Karpas-422 (cell line): ENCODE measurements at regions not wholly inside any gene's neighbourhood (a gene's known extent, or its start where the extent isn't known, plus 50 kb on each side); places are given as distances from the start of the nearest gene placed in this dataset.

Experiments
- DNase-seq: peaks from one replicate; pipeline ENCODE4 v3.0.0-alpha.2; 2015
- H2AFZ ChIP-seq: fragments of 200-600 bp; sonication (generic); 2 replicates; pipeline ENCODE4 v1.6.1; 2014; ENCODE audit warnings: antibody characterized with exemption, low read length, mixed read lengths
- H3K27ac ChIP-seq: fragments of 200-600 bp; sonication (generic); 2 replicates; pipeline ENCODE4 v1.5.1; 2014; ENCODE audit warnings: mild to moderate bottlenecking, low read length, moderate library complexity
- H3K27me3 ChIP-seq: fragments of 200-600 bp; sonication (generic); 2 replicates; pipeline ENCODE4 v1.6.1; 2014; ENCODE audit warnings: low read length, mixed read lengths
- H3K36me3 ChIP-seq: fragments of 200-600 bp; sonication (generic); 2 replicates; pipeline ENCODE4 v1.6.1; 2014; ENCODE audit warnings: low read length, mixed read lengths; ENCODE audit not compliant: insufficient read depth
- H3K4me1 ChIP-seq: fragments of 200-600 bp; sonication (generic); 2 replicates; pipeline ENCODE4 v1.6.1; 2014; ENCODE audit warnings: mild to moderate bottlenecking, low read length, mixed read lengths
- H3K4me2 ChIP-seq: fragments of 200-600 bp; sonication (generic); 2 replicates; pipeline ENCODE4 v1.6.1; 2014; ENCODE audit warnings: low read length, low read depth, mild to moderate bottlenecking; ENCODE audit not compliant: poor library complexity, severe bottlenecking
- H3K4me3 ChIP-seq: fragments of 200-600 bp; sonication (generic); 2 replicates; pipeline ENCODE4 v1.5.1; 2014; ENCODE audit warnings: mild to moderate bottlenecking, antibody characterized with exemption, low read length, mixed read lengths
- H3K79me2 ChIP-seq: fragments of 200-600 bp; sonication (generic); 2 replicates; pipeline ENCODE4 v1.6.1; 2014; ENCODE audit warnings: mild to moderate bottlenecking, low read length, mixed read lengths
- H3K9ac ChIP-seq: fragments of 200-600 bp; sonication (generic); 2 replicates; pipeline ENCODE4 v1.6.0; 2014; ENCODE audit warnings: low read length
- H3K9me2 ChIP-seq: fragments of 200-600 bp; sonication (generic), shearing (Covaris generic); replicated peaks from 2 replicates; pipeline ENCODE4 v1.6.0; 2014; ENCODE audit warnings: mild to moderate bottlenecking, low read length, moderate library complexity; ENCODE audit not compliant: insufficient read depth
- H3K9me3 ChIP-seq: fragments of 300-700, 200-600 bp; sonication (generic); 2 replicates; pipeline ENCODE4 v1.6.1; 2014; ENCODE audit warnings: low read length, mixed read lengths
- H4K20me1 ChIP-seq: fragments of 200-600 bp; sonication (generic); 2 replicates; pipeline ENCODE4 v1.6.1; 2014; ENCODE audit warnings: mild to moderate bottlenecking, antibody characterized with exemption, low read length, low read depth; ENCODE audit not compliant: insufficient read depth

GRCh38 chr9:68651280-68651893 lies 53.7 kb upstream of the PIP5K1B start:
- Histone ChIP-seq H3K79me2 (no peaks in the 10 kb centered on the region), H3K27ac (no peak overlapping the region), H3K27me3 (no peaks in the 10 kb centered on the region), H3K9ac (no peak overlapping the region), H3K36me3 (no peaks in the 10 kb centered on the region), H2AFZ (no peak overlapping the region), H3K9me3 (no peaks in the 10 kb centered on the region), H3K4me1 (no peaks in the 10 kb centered on the region), H3K4me2 (no peak overlapping the region), H3K9me2 (no peaks in the 10 kb centered on the region), H3K4me3 (no peak overlapping the region), H4K20me1 (no peaks in the 10 kb centered on the region)
- no peak for DNase-seq

GRCh38 chr9:68653141-68653595 lies 51.9 kb upstream of the PIP5K1B start:
- Histone ChIP-seq H3K4me1 (no peaks in the 10 kb centered on the region), H3K79me2 (no peaks in the 10 kb centered on the region), H4K20me1 (no peaks in the 10 kb centered on the region), H3K27ac (no peak overlapping the region), H3K4me3 (no peak overlapping the region), H3K27me3 (no peaks in the 10 kb centered on the region), H3K9ac (no peak overlapping the region), H3K4me2 (no peak overlapping the region), H3K9me2 (no peaks in the 10 kb centered on the region), H2AFZ (no peak overlapping the region), H3K36me3 (no peaks in the 10 kb centered on the region), H3K9me3 (no peaks in the 10 kb centered on the region)
- DNase-seq = no peak

- no peaks in the 10 kb centered on the region for H3K4me1 ChIP-seq
- no peaks in the 10 kb centered on the region for H3K79me2 ChIP-seq
- H3K27me3 ChIP-seq = no peaks in the 10 kb centered on the region
- H3K9me3 ChIP-seq = no peaks in the 10 kb centered on the region
- no peak for DNase-seq
- no peak overlapping the region for H3K9ac ChIP-seq
- no peaks in the 10 kb centered on the region for H3K36me3 ChIP-seq
- no peaks in the 10 kb centered on the region for H4K20me1 ChIP-seq
- H3K9me2 ChIP-seq = no peaks in the 10 kb centered on the region
- no peak overlapping the region for H3K4me3 ChIP-seq
- no peak overlapping the region for H2AFZ ChIP-seq
- no peak overlapping the region for H3K4me2 ChIP-seq
- no peak overlapping the region for H3K27ac ChIP-seq
Measured at GRCh38 chr9:68654075-68654474, 51.0 kb upstream of the PIP5K1B start.
